Transverse colon (tissue), 4 donors: ENCODE measurements at regions not wholly inside any gene's neighbourhood (a gene's known extent, or its start where the extent isn't known, plus 50 kb on each side); places are given as distances from the start of the nearest gene placed in this dataset.

Experiments
- DNase-seq: peaks from one replicate; pipeline ENCODE4 v3.0.0-alpha.2; 2019
- H3K27ac ChIP-seq, 4 donors: fragments of 200-600 bp; sonication (generic); 2 replicates each; pipeline ENCODE4 v1.5.1; 2016 to 2018; ENCODE audit warnings: inconsistent platforms in 4 of 4
- H3K27me3 ChIP-seq: fragments of 200-600 bp; sonication (generic); 2 replicates; pipeline ENCODE4 v1.5.1; 2017; ENCODE audit warnings: inconsistent platforms
- H3K36me3 ChIP-seq, 4 donors: fragments of 200-600 bp; sonication (generic); 2 replicates each; pipeline ENCODE4 v1.5.1; 2017 to 2019; ENCODE audit warnings: inconsistent platforms in 4 of 4
- H3K4me1 ChIP-seq, 4 donors: fragments of 200-600 bp; sonication (generic); 2 replicates each; pipeline ENCODE4 v1.5.1; 2017 to 2020; ENCODE audit warnings: inconsistent platforms in 4 of 4
- H3K4me3 ChIP-seq, 4 donors: fragments of 200-600 bp; sonication (generic); 1 replicate in 1 of 4; 2 replicates in 3 of 4; pipeline versions ENCODE4 v1.5.1 to v1.6.1; 2017 to 2019; ENCODE audit warnings: inconsistent platforms in 4 of 4
- H3K9me3 ChIP-seq, 2 donors: fragments of 200-600 bp; sonication (generic); 2 replicates each; pipeline ENCODE4 v1.5.1; 2017 to 2019; ENCODE audit warnings: inconsistent platforms in 2 of 2
- EP300 ChIP-seq: sonication (generic); formaldehyde crosslinking; IDR thresholded peaks from one replicate; pipeline ENCODE4 v1.6.1; 2017; ENCODE audit warnings: antibody characterized with exemption, low read depth
- POLR2A ChIP-seq: fragments of 450-650 bp; IDR thresholded peaks from one replicate; pipeline ENCODE4 v1.6.1; 2016; ENCODE audit warnings: antibody characterized with exemption, mild to moderate bottlenecking, moderate library complexity
- POLR2AphosphoS5 ChIP-seq, 3 donors: sonication (generic); formaldehyde crosslinking; IDR thresholded peaks; one replicate each; pipeline ENCODE4 v1.6.1; 2016; ENCODE audit warnings: antibody characterized with exemption in 3 of 3
- WGBS, 2 donors: methylation state at CpG; one replicate each; pipeline ENCODE4 v1.1.5; 2018; ENCODE audit warnings: low coverage in 1 of 2; 5-methylcytosine and 5-hydroxymethylcytosine counted together
- in situ Hi-C, 4 donors: fragments of 200-750 bp; cut with MboI; loops; one replicate each; pipeline versions ENCODE4 v1.15.0 to v1.15.1; 2017; ENCODE audit warnings: low sequenced_read_pairs in 3 of 4, low pct_ligation_motif_present in 1 of 4, low pct_unique_long_range_greater_than_20kb in 1 of 4
- intact Hi-C: fragments of 100-400 bp; cut with DNase I; formaldehyde crosslinking; loops from one replicate; pipeline ENCODE4 v1.15.1; 2023; ENCODE audit warnings: low total_unique reads
- TF ChIP-seq, protein P1 (sequence below), 5 experiments: fragments of 200-600 bp in 3 of 5; fragments of 450-650 bp in 2 of 5; sonication (generic) in 3 of 5; IDR thresholded peaks; 1 replicate in 2 of 5; 2 replicates in 3 of 5; pipeline ENCODE4 v1.5.1; 2016 to 2017; ENCODE audit warnings: antibody characterized with exemption in 5 of 5, inconsistent platforms in 3 of 5, mild to moderate bottlenecking in 2 of 5, moderate library complexity in 1 of 5

DNA sequence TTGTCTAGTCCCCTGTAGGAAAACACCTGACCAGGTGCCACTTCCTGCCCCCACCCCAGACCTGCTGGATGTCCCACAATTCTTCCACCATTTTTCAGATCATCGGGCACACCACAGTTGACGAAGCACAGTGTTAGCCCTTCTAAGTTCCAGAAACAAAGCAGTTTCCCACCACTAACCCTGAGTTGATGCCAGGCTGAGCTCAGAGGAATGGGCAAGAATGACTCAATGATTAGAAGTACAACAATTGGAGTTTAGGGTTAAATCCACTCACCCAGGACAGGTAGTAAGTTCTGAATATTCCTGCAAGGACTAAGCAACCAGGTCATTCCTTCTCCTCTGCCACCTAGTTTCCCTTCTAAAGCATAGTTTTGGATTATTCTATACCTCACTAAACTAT lies 979.8 kb downstream of the BCL11B start:
- WGBS, 2 donors = 40 to 94% methylated on average over 1 to 2 of the region's 2 CpGs
- Histone ChIP-seq H3K9me3 (no peaks in the 10 kb centered on the region), H3K4me1 (no peaks in the 10 kb centered on the region), H3K4me3 (no peak overlapping the region), H3K27ac (no peak overlapping the region), H3K36me3 (no peaks in the 10 kb centered on the region), H3K27me3 (no peaks in the 10 kb centered on the region)
- in situ Hi-C loops = no loop called here
- intact Hi-C loops = no loop called here
- TF ChIP-seq, protein P1, sequence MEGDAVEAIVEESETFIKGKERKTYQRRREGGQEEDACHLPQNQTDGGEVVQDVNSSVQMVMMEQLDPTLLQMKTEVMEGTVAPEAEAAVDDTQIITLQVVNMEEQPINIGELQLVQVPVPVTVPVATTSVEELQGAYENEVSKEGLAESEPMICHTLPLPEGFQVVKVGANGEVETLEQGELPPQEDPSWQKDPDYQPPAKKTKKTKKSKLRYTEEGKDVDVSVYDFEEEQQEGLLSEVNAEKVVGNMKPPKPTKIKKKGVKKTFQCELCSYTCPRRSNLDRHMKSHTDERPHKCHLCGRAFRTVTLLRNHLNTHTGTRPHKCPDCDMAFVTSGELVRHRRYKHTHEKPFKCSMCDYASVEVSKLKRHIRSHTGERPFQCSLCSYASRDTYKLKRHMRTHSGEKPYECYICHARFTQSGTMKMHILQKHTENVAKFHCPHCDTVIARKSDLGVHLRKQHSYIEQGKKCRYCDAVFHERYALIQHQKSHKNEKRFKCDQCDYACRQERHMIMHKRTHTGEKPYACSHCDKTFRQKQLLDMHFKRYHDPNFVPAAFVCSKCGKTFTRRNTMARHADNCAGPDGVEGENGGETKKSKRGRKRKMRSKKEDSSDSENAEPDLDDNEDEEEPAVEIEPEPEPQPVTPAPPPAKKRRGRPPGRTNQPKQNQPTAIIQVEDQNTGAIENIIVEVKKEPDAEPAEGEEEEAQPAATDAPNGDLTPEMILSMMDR (IDR thresholded peaks at IDR 0.05) = no peak
- TF ChIP-seq POLR2A (no peak), EP300 (no peak), POLR2AphosphoS5 (IDR thresholded peaks at IDR 0.05) (no peak)
- DNase-seq = no peak

DNA sequence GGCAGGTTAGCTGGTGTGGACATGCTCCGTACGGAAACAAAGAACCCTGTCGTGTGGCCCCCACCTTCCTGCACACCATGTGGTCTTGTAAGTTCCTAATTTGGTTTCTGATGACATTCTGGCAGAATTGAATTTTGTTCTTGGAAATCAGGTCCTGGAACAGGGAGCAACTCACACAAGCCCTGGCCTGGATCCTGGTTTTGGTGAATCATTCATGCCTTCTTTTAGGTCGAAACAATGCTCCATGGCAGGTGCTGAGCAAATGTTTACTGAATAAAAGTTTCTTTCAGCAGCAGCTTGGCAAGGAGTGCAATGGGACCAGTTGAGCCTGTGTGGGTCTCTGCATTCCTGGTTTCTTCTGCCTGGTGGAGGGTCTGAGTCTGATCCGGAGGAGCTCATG lies 978.4 kb downstream of the BCL11B start:
- Histone ChIP-seq H3K9me3 (no peaks in the 10 kb centered on the region), H3K4me3 (no peak overlapping the region), H3K4me1 (no peaks in the 10 kb centered on the region), H3K36me3 (no peaks in the 10 kb centered on the region), H3K27me3 (no peaks in the 10 kb centered on the region), H3K27ac (no peak overlapping the region)
- intact Hi-C loops (no loop called here), in situ Hi-C loops (no loop called here)
- DNase-seq = no peak
- WGBS, 2 donors = 85% methylated on average over 5 of the region's 5 CpGs; no CpG with 5 or more reads in 1 of the 2 donors
- TF ChIP-seq EP300 (no peak), POLR2AphosphoS5 (IDR thresholded peaks at IDR 0.05) (no peak), POLR2A (no peak)
- TF ChIP-seq, protein P1 (IDR thresholded peaks at IDR 0.05) = no peak

DNA sequence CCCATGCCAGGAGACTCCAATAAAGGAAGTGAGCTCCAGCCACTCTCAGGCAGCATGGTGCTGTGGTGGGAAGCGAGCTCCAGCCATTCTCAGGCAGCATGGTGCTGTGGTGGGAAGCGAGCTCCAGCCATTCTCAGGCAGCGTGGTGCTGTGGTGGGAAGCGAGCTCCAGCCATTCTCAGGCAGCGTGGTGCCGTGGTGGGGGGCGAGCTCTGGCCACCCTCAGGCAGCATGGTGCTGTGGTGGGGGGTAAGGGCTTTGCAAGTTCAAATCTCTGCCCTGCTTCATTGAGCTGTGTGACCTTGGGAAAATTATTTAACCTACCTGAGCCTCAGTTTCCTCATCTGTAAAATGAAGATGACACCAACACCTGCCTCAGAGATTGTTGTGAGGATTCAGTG lies 975.1 kb downstream of the BCL11B start:
- no peaks in the 10 kb centered on the region for H3K4me1 ChIP-seq
- no peaks in the 10 kb centered on the region for H3K9me3 ChIP-seq
- intact Hi-C loops (no loop called here), in situ Hi-C loops (no loop called here)
- no peak overlapping the region for H3K27ac ChIP-seq
- H3K4me3 ChIP-seq = no peak overlapping the region
- WGBS, 2 donors = 82% methylated on average over 7 of the region's 7 CpGs; no CpG with 5 or more reads in 1 of the 2 donors
- TF ChIP-seq POLR2A (no peak), POLR2AphosphoS5 (IDR thresholded peaks at IDR 0.05) (no peak), EP300 (no peak)
- TF ChIP-seq, protein P1 (IDR thresholded peaks at IDR 0.05) = no peak
- H3K36me3 ChIP-seq = no peaks in the 10 kb centered on the region
- no peak for DNase-seq
- no peaks in the 10 kb centered on the region for H3K27me3 ChIP-seq

DNA sequence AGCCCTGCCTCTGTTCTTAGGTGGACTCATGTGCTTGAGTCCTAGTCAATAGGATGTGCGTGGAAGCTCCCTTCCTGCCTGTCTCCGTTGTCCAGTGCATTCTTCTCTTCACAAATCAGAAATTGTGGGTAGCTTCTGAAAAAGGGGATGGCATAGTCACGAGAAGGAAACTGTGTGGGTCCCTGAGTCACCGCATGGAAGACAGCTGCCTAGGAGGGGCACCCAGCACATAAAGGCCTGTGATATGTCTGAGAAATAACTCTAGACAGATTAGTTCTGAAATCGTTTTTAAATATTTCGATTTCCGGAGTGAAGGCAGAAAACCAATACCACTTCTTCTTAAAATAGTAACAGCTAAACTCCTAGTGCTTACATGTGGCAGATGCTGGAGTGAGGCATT lies 974.4 kb downstream of the BCL11B start:
- intact Hi-C loops (no loop called here), in situ Hi-C loops (no loop called here)
- DNase-seq = no peak
- Histone ChIP-seq H3K27ac (no peak overlapping the region), H3K36me3 (no peaks in the 10 kb centered on the region), H3K4me1 (no peaks in the 10 kb centered on the region), H3K9me3 (no peaks in the 10 kb centered on the region), H3K27me3 (no peaks in the 10 kb centered on the region), H3K4me3 (no peak overlapping the region)
- TF ChIP-seq, protein P1 (IDR thresholded peaks at IDR 0.05) = no peak
- TF ChIP-seq EP300 = no peak
- 83% methylated on average over 5 to 7 of the region's 7 CpGs for WGBS, 2 donors
